SK-N-SH (cell line): ENCODE measurements at regions not wholly inside any gene's neighbourhood (a gene's known extent, or its start where the extent isn't known, plus 50 kb on each side); places are given as distances from the start of the nearest gene placed in this dataset.

Experiments
- CHD2 ChIP-seq: fragments of 150-350 bp; IDR thresholded peaks from 2 replicates; pipeline ENCODE4 v1.6.1; 2018; ENCODE audit warnings: low read length; ENCODE audit not compliant: partially characterized antibody
- CTCF ChIP-seq: fragments of 200-600 bp; sonication (generic); IDR thresholded peaks from 2 replicates; pipeline ENCODE4 v1.6.1; 2017; ENCODE audit warnings: antibody characterized with exemption, mild to moderate bottlenecking, moderate library complexity
- GABPA ChIP-seq: IDR thresholded peaks from 2 replicates; pipeline ENCODE4 v1.4.0; 2012; ENCODE audit warnings: low read depth, mild to moderate bottlenecking
- MAX ChIP-seq: IDR thresholded peaks from 2 replicates; pipeline ENCODE4 v1.4.0; 2012; ENCODE audit warnings: low read depth
- NFIC ChIP-seq: IDR thresholded peaks from 2 replicates; pipeline ENCODE4 v1.4.0; 2012; ENCODE audit warnings: borderline replicate concordance

- TF ChIP-seq NFIC (no peak), CTCF (no peak), CHD2 (no peak), MAX (no peak), GABPA (no peak)
Measured at GRCh38 chr16:8511464-8511863, 78.8 kb downstream of the TMEM114 start.
